Adipocyte (in vitro differentiated cells): ENCODE measurements at regions not wholly inside any gene's neighbourhood (a gene's known extent, or its start where the extent isn't known, plus 50 kb on each side); places are given as distances from the start of the nearest gene placed in this dataset.

Source experiments
- DNase-seq: peaks from one replicate; pipeline ENCODE4 v3.0.0-alpha.2; 2015; ENCODE audit warnings: low read depth
- H3K27me3 ChIP-seq: replicated peaks from 2 replicates; pipeline ENCODE4 v1.7.0; 2013; ENCODE audit warnings: mild to moderate bottlenecking, low read length, moderate library complexity; ENCODE audit not compliant: control insufficient read depth, insufficient read depth
- H3K36me3 ChIP-seq: 2 replicates; pipeline ENCODE4 v1.7.0; 2013; ENCODE audit warnings: low read length, mild to moderate bottlenecking, moderate library complexity; ENCODE audit not compliant: control insufficient read depth, insufficient read depth, severe bottlenecking
- H3K4me1 ChIP-seq: 2 replicates; pipeline ENCODE4 v1.7.0; 2013; ENCODE audit warnings: mild to moderate bottlenecking, low read length, moderate library complexity; ENCODE audit not compliant: control insufficient read depth, insufficient read depth
- H3K4me3 ChIP-seq: 2 replicates; pipeline ENCODE4 v1.7.0; 2013; ENCODE audit warnings: mild to moderate bottlenecking, low read length, moderate library complexity
- H3K9ac ChIP-seq: 2 replicates; pipeline ENCODE4 v1.7.0; 2013; ENCODE audit warnings: mild to moderate bottlenecking, low read length, moderate library complexity
- H3K9me3 ChIP-seq: 2 replicates; pipeline ENCODE4 v1.7.0; 2013; ENCODE audit warnings: mild to moderate bottlenecking, low read length, moderate library complexity; ENCODE audit not compliant: control insufficient read depth

- no peaks in the 10 kb centered on the region for H3K27me3 ChIP-seq
- no peak for DNase-seq
Observed at GRCh38 chr7:119196183-119196582, 971.7 kb downstream of the ANKRD7 start.

GRCh38 chr7:119197172-119197876, 972.8 kb downstream of the ANKRD7 start:
- H3K27me3 ChIP-seq: no peaks in the 10 kb centered on the region
- no peak overlapping the region for H3K9ac ChIP-seq
- no peaks in the 10 kb centered on the region for H3K36me3 ChIP-seq
- H3K9me3 ChIP-seq: no peaks in the 10 kb centered on the region
- no peak overlapping the region for H3K4me3 ChIP-seq
- DNase-seq: no peak
- H3K4me1 ChIP-seq: no peaks in the 10 kb centered on the region

More at GRCh38 chr7:119196183-119196582, 971.7 kb downstream of the ANKRD7 start:
- Histone ChIP-seq H3K4me1 (no peaks in the 10 kb centered on the region), H3K9ac (no peak overlapping the region), H3K9me3 (no peaks in the 10 kb centered on the region), H3K36me3 (no peaks in the 10 kb centered on the region), H3K4me3 (no peak overlapping the region)

GRCh38 chr7:119197877-119198527, 973.5 kb downstream of the ANKRD7 start:
- Histone ChIP-seq H3K4me3 (no peak overlapping the region), H3K4me1 (no peaks in the 10 kb centered on the region), H3K27me3 (no peaks in the 10 kb centered on the region), H3K9ac (no peak overlapping the region), H3K9me3 (no peaks in the 10 kb centered on the region), H3K36me3 (no peaks in the 10 kb centered on the region)
- DNase-seq: peak; percentile 48

- Histone ChIP-seq H3K4me3 (no peak overlapping the region), H3K27me3 (no peaks in the 10 kb centered on the region), H3K4me1 (no peaks in the 10 kb centered on the region), H3K9ac (no peak overlapping the region), H3K9me3 (peaks cover 4% of the 10 kb centered on the region), H3K36me3 (no peaks in the 10 kb centered on the region)
- DNase-seq: no peak
Observed at GRCh38 chr7:119219663-119220062, 995.2 kb downstream of the ANKRD7 start.

GRCh38 chr7:119223930-119224329, 999.4 kb downstream of the ANKRD7 start:
- Histone ChIP-seq H3K36me3 (no peaks in the 10 kb centered on the region), H3K9me3 (no peaks in the 10 kb centered on the region)
- no peak for DNase-seq

GRCh38 chr7:119228482-119228881, 1004.0 kb downstream of the ANKRD7 start:
- Histone ChIP-seq H3K27me3 (no peaks in the 10 kb centered on the region), H3K36me3 (no peaks in the 10 kb centered on the region)
- DNase-seq: no peak

More at GRCh38 chr7:119223930-119224329, 999.4 kb downstream of the ANKRD7 start:
- no peak overlapping the region for H3K9ac ChIP-seq
- no peak overlapping the region for H3K4me3 ChIP-seq
- no peaks in the 10 kb centered on the region for H3K4me1 ChIP-seq
- no peaks in the 10 kb centered on the region for H3K27me3 ChIP-seq

GRCh38 chr7:119232091-119232490, 1007.6 kb downstream of the ANKRD7 start:
- Histone ChIP-seq H3K9me3 (no peaks in the 10 kb centered on the region), H3K4me3 (no peak overlapping the region), H3K36me3 (no peaks in the 10 kb centered on the region), H3K27me3 (no peaks in the 10 kb centered on the region), H3K9ac (no peak overlapping the region), H3K4me1 (no peaks in the 10 kb centered on the region)
- DNase-seq: no peak

More at GRCh38 chr7:119228482-119228881, 1004.0 kb downstream of the ANKRD7 start:
- H3K9me3 ChIP-seq: no peaks in the 10 kb centered on the region
- H3K9ac ChIP-seq: no peak overlapping the region
- H3K4me3 ChIP-seq: no peak overlapping the region
- no peaks in the 10 kb centered on the region for H3K4me1 ChIP-seq

GRCh38 chr7:119233015-119233414, 1008.5 kb downstream of the ANKRD7 start:
- no peak for DNase-seq
- Histone ChIP-seq H3K9me3 (no peaks in the 10 kb centered on the region), H3K36me3 (no peaks in the 10 kb centered on the region), H3K9ac (no peak overlapping the region), H3K4me3 (no peak overlapping the region), H3K27me3 (no peaks in the 10 kb centered on the region), H3K4me1 (no peaks in the 10 kb centered on the region)

GRCh38 chr7:119252962-119253361, 1020.0 kb upstream of the KCND2 start:
- DNase-seq: no peak
- H3K36me3 ChIP-seq: no peaks in the 10 kb centered on the region
- H3K4me1 ChIP-seq: no peaks in the 10 kb centered on the region
- no peaks in the 10 kb centered on the region for H3K9me3 ChIP-seq
- no peaks in the 10 kb centered on the region for H3K27me3 ChIP-seq
- no peak overlapping the region for H3K4me3 ChIP-seq
- no peak overlapping the region for H3K9ac ChIP-seq

GRCh38 chr7:119254742-119255141, 1018.2 kb upstream of the KCND2 start:
- no peaks in the 10 kb centered on the region for H3K36me3 ChIP-seq
- no peaks in the 10 kb centered on the region for H3K27me3 ChIP-seq
- H3K9me3 ChIP-seq: no peaks in the 10 kb centered on the region
- no peak for DNase-seq
- H3K4me1 ChIP-seq: no peaks in the 10 kb centered on the region
- no peak overlapping the region for H3K9ac ChIP-seq
- H3K4me3 ChIP-seq: no peak overlapping the region

- no peaks in the 10 kb centered on the region for H3K4me1 ChIP-seq
- H3K27me3 ChIP-seq: no peaks in the 10 kb centered on the region
- no peak overlapping the region for H3K4me3 ChIP-seq
- H3K36me3 ChIP-seq: no peaks in the 10 kb centered on the region
- no peak overlapping the region for H3K9ac ChIP-seq
- H3K9me3 ChIP-seq: no peaks in the 10 kb centered on the region
- DNase-seq: no peak
Observed at GRCh38 chr7:119256001-119256400, 1017.0 kb upstream of the KCND2 start.
